Non-pigmented ciliary epithelial cell (primary cell): ENCODE measurements at regions not wholly inside any gene's neighbourhood (a gene's known extent, or its start where the extent isn't known, plus 50 kb on each side); places are given as distances from the start of the nearest gene placed in this dataset.

Source experiments
- DNase-seq: peaks from one replicate; pipeline ENCODE4 v3.0.0-alpha.2; 2010; ENCODE audit warnings: low read depth

- no peak for DNase-seq
These were observed 191.8 kb downstream of the TOMM20 start for GRCh38 chr1:234936612-234937389.

GRCh38 chr1:234934611-234935033 is 194.0 kb downstream of the TOMM20 start:
- peak; percentile 76 for DNase-seq

- DNase-seq, result no peak
These were observed 195.2 kb downstream of the TOMM20 start for GRCh38 chr1:234933475-234933874.

GRCh38 chr1:234932511-234933430 is 195.9 kb downstream of the TOMM20 start:
- no peak for DNase-seq

- DNase-seq, result no peak
These were observed 196.5 kb downstream of the TOMM20 start for GRCh38 chr1:234932106-234932505.

- no peak for DNase-seq
These were observed 197.1 kb downstream of the TOMM20 start for GRCh38 chr1:234931404-234931973.

GRCh38 chr1:234929369-234929768 is 199.3 kb downstream of the TOMM20 start:
- no peak for DNase-seq

- no peak for DNase-seq
These were observed 200.0 kb downstream of the TOMM20 start for GRCh38 chr1:234928642-234929041.

- DNase-seq, result no peak
These were observed 200.5 kb downstream of the TOMM20 start for GRCh38 chr1:234927971-234928640.

- no peak for DNase-seq
These were observed 201.2 kb downstream of the TOMM20 start for GRCh38 chr1:234927312-234927970.

GRCh38 chr1:234926559-234927311 is 201.9 kb downstream of the TOMM20 start:
- DNase-seq, result no peak

- DNase-seq, result no peak
These were observed 202.4 kb downstream of the TOMM20 start for GRCh38 chr1:234926264-234926558.

- DNase-seq, result peak; percentile 98
These were observed 203.0 kb downstream of the TOMM20 start for GRCh38 chr1:234925440-234926263.

- DNase-seq, result no peak
These were observed 203.9 kb downstream of the TOMM20 start for GRCh38 chr1:234924450-234925355.

GRCh38 chr1:234923626-234924025 is 205.0 kb downstream of the TOMM20 start:
- no peak for DNase-seq

GRCh38 chr1:234922987-234923386 is 205.7 kb downstream of the TOMM20 start:
- DNase-seq, result no peak

- DNase-seq, result no peak
These were observed 207.2 kb downstream of the TOMM20 start for GRCh38 chr1:234921266-234922062.

- no peak for DNase-seq
These were observed 207.8 kb downstream of the TOMM20 start for GRCh38 chr1:234920843-234921140.
